ENCODE measurements at regions not wholly inside any gene's neighbourhood (a gene's known extent, or its start where the extent isn't known, plus 50 kb on each side); places are given as distances from the start of the nearest gene placed in this dataset.

DNA sequence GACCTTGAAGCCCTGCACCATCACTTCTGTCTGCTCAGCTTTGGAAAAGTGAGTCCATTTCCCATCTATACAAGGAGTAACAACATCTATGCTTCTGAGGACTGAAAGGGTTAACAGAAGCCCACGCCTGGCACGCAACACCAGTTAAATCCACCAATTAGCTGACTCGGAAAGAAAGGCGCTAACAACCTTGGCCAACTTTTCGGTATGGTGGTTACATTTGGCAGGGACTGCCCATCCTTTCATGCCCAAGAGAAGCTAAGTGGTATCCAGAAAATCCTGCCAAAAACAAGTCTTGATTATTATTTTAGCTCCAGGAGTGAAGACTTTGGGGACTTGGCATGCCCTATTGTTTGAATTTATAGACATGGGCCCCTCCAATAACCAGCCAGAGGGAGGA is 202.3 kb upstream of the RPL38 start:
- Histone ChIP-seq H3K27ac (ENCODE audit: low read length) (no peak overlapping the region), H3K36me3 (ENCODE audit: control insufficient read depth, insufficient read depth, low read length) (no peaks in the 10 kb centered on the region), H3K4me1 (ENCODE audit: control insufficient read depth, insufficient read depth, low read length) (no peaks in the 10 kb centered on the region), H3K4me3 (ENCODE audit: low read depth in 2 of 2, low read length in 2 of 2) (no peak overlapping the region), H3K27me3 (ENCODE audit: control insufficient read depth, insufficient read depth, low read length) (peaks cover 11% of the 10 kb centered on the region; the same call in 1 of the 2 replicates), H3K9me3 (ENCODE audit: control insufficient read depth, insufficient read depth, low read depth, low read length) (no peaks in the 10 kb centered on the region)
- DNase-seq (ENCODE audit: low read depth, low spot score), result no peak
- TF ChIP-seq, protein P1, sequence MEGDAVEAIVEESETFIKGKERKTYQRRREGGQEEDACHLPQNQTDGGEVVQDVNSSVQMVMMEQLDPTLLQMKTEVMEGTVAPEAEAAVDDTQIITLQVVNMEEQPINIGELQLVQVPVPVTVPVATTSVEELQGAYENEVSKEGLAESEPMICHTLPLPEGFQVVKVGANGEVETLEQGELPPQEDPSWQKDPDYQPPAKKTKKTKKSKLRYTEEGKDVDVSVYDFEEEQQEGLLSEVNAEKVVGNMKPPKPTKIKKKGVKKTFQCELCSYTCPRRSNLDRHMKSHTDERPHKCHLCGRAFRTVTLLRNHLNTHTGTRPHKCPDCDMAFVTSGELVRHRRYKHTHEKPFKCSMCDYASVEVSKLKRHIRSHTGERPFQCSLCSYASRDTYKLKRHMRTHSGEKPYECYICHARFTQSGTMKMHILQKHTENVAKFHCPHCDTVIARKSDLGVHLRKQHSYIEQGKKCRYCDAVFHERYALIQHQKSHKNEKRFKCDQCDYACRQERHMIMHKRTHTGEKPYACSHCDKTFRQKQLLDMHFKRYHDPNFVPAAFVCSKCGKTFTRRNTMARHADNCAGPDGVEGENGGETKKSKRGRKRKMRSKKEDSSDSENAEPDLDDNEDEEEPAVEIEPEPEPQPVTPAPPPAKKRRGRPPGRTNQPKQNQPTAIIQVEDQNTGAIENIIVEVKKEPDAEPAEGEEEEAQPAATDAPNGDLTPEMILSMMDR (IDR thresholded peaks at IDR 0.05), result no peak
- ChIA-PET CTCF (interaction anchor here (0.6 kb wide), 1 partner anchor 198 kb away, joined by 4 read pairs; no protein-coding TSS in a partner anchor), POLR2A (no interaction called here)
- no peak for ATAC-seq
- no TSS peak for BruUV-seq (replicated peaks)
- intact Hi-C loops (cut with micrococcal nuclease; ENCODE audit: unreplicated experiment) (no loop called here), in situ Hi-C loops (cut with HindIII; ENCODE audit: low pct_unique_long_range_greater_than_20kb, low sequenced_read_pairs) (no loop called here)

DNA sequence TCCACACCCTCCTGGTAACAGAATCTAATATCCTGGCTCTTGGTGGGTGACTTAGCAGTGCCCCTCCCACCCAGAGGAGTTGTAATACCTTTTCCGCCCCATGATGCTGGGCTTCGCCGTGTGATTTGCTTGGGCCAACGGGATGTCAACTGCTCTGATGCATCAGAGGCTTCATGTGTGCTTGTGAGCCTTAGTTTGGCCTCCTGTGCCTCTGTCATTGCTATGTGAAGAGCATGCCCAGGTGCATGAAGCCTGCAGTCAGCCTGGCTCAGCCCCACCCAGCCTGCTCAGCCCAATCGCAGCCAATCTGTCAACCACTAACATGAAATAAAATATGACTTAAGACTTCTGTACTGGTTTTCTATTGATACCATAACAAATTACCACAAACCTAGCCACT is 201.2 kb upstream of the RPL38 start:
- in situ Hi-C loops (cut with HindIII; ENCODE audit: low pct_unique_long_range_greater_than_20kb, low sequenced_read_pairs), result no loop called here
- H3K4me1 ChIP-seq (ENCODE audit: control insufficient read depth, insufficient read depth, low read length), result no peaks in the 10 kb centered on the region
- ChIA-PET CTCF (no interaction called here), POLR2A (no interaction called here)
- TF ChIP-seq TCF7L2 (IDR thresholded peaks at IDR 0.05; ENCODE audit: low read depth, low read length), result no peak
- TF ChIP-seq SIN3A (IDR thresholded peaks at IDR 0.05; ENCODE audit: borderline replicate concordance, insufficient read depth, low read depth, low read length), result no peak
- TF ChIP-seq, protein P2, sequence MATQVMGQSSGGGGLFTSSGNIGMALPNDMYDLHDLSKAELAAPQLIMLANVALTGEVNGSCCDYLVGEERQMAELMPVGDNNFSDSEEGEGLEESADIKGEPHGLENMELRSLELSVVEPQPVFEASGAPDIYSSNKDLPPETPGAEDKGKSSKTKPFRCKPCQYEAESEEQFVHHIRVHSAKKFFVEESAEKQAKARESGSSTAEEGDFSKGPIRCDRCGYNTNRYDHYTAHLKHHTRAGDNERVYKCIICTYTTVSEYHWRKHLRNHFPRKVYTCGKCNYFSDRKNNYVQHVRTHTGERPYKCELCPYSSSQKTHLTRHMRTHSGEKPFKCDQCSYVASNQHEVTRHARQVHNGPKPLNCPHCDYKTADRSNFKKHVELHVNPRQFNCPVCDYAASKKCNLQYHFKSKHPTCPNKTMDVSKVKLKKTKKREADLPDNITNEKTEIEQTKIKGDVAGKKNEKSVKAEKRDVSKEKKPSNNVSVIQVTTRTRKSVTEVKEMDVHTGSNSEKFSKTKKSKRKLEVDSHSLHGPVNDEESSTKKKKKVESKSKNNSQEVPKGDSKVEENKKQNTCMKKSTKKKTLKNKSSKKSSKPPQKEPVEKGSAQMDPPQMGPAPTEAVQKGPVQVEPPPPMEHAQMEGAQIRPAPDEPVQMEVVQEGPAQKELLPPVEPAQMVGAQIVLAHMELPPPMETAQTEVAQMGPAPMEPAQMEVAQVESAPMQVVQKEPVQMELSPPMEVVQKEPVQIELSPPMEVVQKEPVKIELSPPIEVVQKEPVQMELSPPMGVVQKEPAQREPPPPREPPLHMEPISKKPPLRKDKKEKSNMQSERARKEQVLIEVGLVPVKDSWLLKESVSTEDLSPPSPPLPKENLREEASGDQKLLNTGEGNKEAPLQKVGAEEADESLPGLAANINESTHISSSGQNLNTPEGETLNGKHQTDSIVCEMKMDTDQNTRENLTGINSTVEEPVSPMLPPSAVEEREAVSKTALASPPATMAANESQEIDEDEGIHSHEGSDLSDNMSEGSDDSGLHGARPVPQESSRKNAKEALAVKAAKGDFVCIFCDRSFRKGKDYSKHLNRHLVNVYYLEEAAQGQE (IDR thresholded peaks at IDR 0.05; ENCODE audit: insufficient read depth in 1 of 2, low read depth in 2 of 2, low read length in 1 of 2), result no peak
- TF ChIP-seq, protein P1 (IDR thresholded peaks at IDR 0.05), result no peak
- TF ChIP-seq POLR2AphosphoS5 (IDR thresholded peaks at IDR 0.05; ENCODE audit: low read depth, low read length), result no peak
- BruUV-seq (replicated peaks), result no TSS peak
- intact Hi-C loops (cut with micrococcal nuclease; ENCODE audit: unreplicated experiment), result no loop called here
- no peak for ATAC-seq
- H3K27ac ChIP-seq (ENCODE audit: low read length), result no peak overlapping the region
- H3K36me3 ChIP-seq (ENCODE audit: control insufficient read depth, insufficient read depth, low read length), result no peaks in the 10 kb centered on the region
- no peaks in the 10 kb centered on the region for H3K9me3 ChIP-seq (ENCODE audit: control insufficient read depth, insufficient read depth, low read depth, low read length)
- peaks cover 12% of the 10 kb centered on the region; the same call in 1 of the 2 replicates for H3K27me3 ChIP-seq (ENCODE audit: control insufficient read depth, insufficient read depth, low read length)
- H3K4me3 ChIP-seq (ENCODE audit: low read depth in 2 of 2, low read length in 2 of 2), result no peak overlapping the region
- DNase-seq (ENCODE audit: low read depth, low spot score), result no peak

DNA sequence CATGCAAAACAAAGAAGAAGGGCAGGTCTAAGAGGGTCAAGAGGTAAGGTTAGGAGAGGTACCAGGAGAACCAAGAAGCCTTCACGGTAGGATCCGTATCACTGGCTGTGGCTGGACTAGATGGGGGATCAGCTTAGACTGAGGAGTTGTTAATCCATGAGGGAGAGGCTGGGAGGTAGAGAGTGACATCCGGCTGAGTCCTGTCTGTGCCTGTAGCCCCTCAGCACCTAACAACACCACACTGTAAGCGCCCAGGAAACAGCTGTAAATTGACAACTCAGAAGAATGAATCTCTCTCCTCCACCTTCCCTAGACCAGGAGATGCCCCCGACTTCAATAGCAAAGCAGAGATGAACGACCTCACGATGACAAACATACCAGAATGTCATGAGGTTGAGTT is 199.4 kb upstream of the RPL38 start:
- no peaks in the 10 kb centered on the region for H3K4me1 ChIP-seq (ENCODE audit: control insufficient read depth, insufficient read depth, low read length)
- ATAC-seq (no peak), DNase-seq (ENCODE audit: low read depth, low spot score) (no peak)
- no peak for TF ChIP-seq TCF7L2 (IDR thresholded peaks at IDR 0.05; ENCODE audit: low read depth, low read length)
- TF ChIP-seq, protein P1 (IDR thresholded peaks at IDR 0.05), result no peak
- TF ChIP-seq SIN3A (IDR thresholded peaks at IDR 0.05; ENCODE audit: borderline replicate concordance, insufficient read depth, low read depth, low read length), result no peak
- no peak for TF ChIP-seq POLR2AphosphoS5 (IDR thresholded peaks at IDR 0.05; ENCODE audit: low read depth, low read length)
- TF ChIP-seq, protein P2 (IDR thresholded peaks at IDR 0.05; ENCODE audit: insufficient read depth in 1 of 2, low read depth in 2 of 2, low read length in 1 of 2), result no peak
- BruUV-seq (replicated peaks), result no TSS peak
- H3K36me3 ChIP-seq (ENCODE audit: control insufficient read depth, insufficient read depth, low read length), result no peaks in the 10 kb centered on the region
- ChIA-PET CTCF (no interaction called here), POLR2A (no interaction called here)
- H3K27ac ChIP-seq (ENCODE audit: low read length), result no peak overlapping the region
- no peaks in the 10 kb centered on the region for H3K9me3 ChIP-seq (ENCODE audit: control insufficient read depth, insufficient read depth, low read depth, low read length)
- H3K4me3 ChIP-seq (ENCODE audit: low read depth in 2 of 2, low read length in 2 of 2), result no peak overlapping the region
- in situ Hi-C loops (cut with HindIII; ENCODE audit: low pct_unique_long_range_greater_than_20kb, low sequenced_read_pairs) (no loop called here), intact Hi-C loops (cut with micrococcal nuclease; ENCODE audit: unreplicated experiment) (no loop called here)
- peaks cover 22% of the 10 kb centered on the region; the same call in 1 of the 2 replicates for H3K27me3 ChIP-seq (ENCODE audit: control insufficient read depth, insufficient read depth, low read length)

All from Panc1 (cell line).